Right cardiac atrium (tissue), 5 donors: ENCODE measurements at regions not wholly inside any gene's neighbourhood (a gene's known extent, or its start where the extent isn't known, plus 50 kb on each side); places are given as distances from the start of the nearest gene placed in this dataset.

Experiments
- ATAC-seq, 2 donors: fragments of 200-7000 bp; cut with Tn5 transposase; one replicate each; pipeline versions ENCODE4 v1.8.0 to v1.9.1; 2020; ENCODE audit warnings: moderate library complexity in 2 of 2, mild to moderate bottlenecking in 1 of 2
- DNase-seq, 3 donors: peaks; one replicate each; pipeline ENCODE4 v3.0.0-alpha.2; 2020
- H3K27ac ChIP-seq: one replicate; pipeline ENCODE4 v1.5.1; 2013; ENCODE audit warnings: mild to moderate bottlenecking, low read length, control low read depth, moderate library complexity
- H3K27me3 ChIP-seq: one replicate; pipeline ENCODE4 v1.6.1; 2013; ENCODE audit not compliant: control insufficient read depth, insufficient read depth
- H3K4me1 ChIP-seq: one replicate; pipeline ENCODE4 v1.6.1; 2013; ENCODE audit warnings: low read length; ENCODE audit not compliant: control insufficient read depth, insufficient read depth
- H3K4me3 ChIP-seq: one replicate; pipeline ENCODE4 v1.5.1; 2013; ENCODE audit warnings: low read length, control low read depth
- H3K9me3 ChIP-seq: one replicate; pipeline ENCODE4 v1.6.1; 2013; ENCODE audit warnings: low read length; ENCODE audit not compliant: control insufficient read depth
- WGBS: extraction: QIAGEN DNeasy Blood & Tissue Kit; methylation state at CpG from one replicate; pipeline ENCODE4 v1.1.7; 2013; 5-methylcytosine and 5-hydroxymethylcytosine counted together
- intact Hi-C, 4 donors: fragments of 100-400 bp; cut with DNase I; formaldehyde crosslinking; loops; one replicate each; pipeline versions ENCODE4 v1.11.0 to v1.14.0; 2022 to 2023
- donor health status: healthy with polysubstance abuse.
- donor health status: DM: no; HTN: yes; CAD: no.
- donor health status: DM: no; HTN: no; CAD: no.
- donor health status: DM: no; HTN: yes; CAD: no; lungs with severe emphysema.
- donor health status: DM: yes; HTN: yes; CAD: no.

DNA sequence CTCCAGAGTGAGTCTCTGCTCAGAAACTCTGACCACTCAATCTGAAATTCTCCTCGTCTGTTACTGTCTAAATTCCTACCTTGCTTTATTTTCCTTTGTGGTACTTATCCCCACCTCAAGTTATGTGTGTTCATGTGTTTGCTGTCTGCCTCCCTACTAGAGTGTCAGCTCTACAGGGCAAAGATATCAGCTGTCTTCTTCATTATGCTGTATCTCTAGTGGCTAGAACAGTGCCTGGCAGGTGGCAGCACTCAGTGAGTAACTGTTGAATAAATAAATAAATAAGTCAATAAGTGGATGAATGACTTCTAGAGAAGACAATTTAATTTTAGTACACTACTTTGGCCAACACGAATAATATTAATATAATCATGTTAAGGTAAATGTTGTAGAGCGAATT is 92.3 kb downstream of the BOD1 start:
- intact Hi-C loops = no loop called here

DNA sequence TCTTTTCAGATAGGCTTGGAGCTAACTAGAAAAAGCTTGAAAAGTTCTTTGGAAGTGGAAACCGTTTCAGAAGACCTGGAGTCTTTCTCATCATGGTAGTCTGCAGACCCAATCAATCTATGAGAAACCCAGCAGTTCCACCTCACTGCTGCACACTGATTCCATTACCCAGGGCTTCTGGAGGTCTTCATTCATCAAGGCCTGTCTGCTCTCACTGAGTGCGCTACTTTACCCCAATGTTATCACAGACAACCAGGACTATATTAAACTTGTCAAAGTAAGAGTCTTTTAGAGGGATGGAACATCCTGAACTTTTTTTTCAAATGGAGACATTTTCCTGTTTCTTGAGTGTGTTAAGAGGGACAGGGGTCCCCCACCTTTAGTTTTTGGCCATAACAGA is 93.1 kb downstream of the BOD1 start:
- peak; percentile 49 to 51 for ATAC-seq
- Histone ChIP-seq H3K4me1 (no peaks in the 10 kb centered on the region), H3K27me3 (no peaks in the 10 kb centered on the region), H3K9me3 (no peaks in the 10 kb centered on the region), H3K4me3 (no peak overlapping the region), H3K27ac (no peak overlapping the region)
- DNase-seq = no peak
- intact Hi-C loops = no loop called here
- 36% methylated on average over 2 of the region's 2 CpGs for WGBS

More for the DNA sequence above, 92.3 kb downstream of the BOD1 start:
- Histone ChIP-seq H3K27me3 (no peaks in the 10 kb centered on the region), H3K4me1 (no peaks in the 10 kb centered on the region), H3K9me3 (no peaks in the 10 kb centered on the region), H3K27ac (no peak overlapping the region), H3K4me3 (no peak overlapping the region)
- ATAC-seq (no peak), DNase-seq (no peak)
- WGBS = 66% methylated on average over 3 of the region's 3 CpGs

DNA sequence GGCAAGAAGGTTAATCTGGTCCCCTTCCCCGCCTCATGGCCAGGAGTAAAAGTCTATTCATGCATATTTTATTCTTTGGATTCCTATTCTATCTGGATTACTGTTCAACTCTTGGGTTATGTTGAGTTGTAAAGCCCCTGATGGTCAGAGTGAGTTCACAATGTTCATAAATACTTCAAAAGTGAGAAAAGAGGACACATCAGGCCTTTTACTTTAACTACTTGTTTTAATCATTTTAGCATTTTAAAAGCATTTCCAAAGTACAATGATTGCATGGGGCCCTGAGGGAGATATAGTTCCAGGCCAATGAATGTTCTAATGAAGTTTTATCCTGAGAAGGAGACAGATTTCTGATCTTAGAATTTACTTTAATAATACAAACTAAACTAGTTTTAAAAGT is 93.9 kb downstream of the BOD1 start:
- intact Hi-C loops = no loop called here
- no peaks in the 10 kb centered on the region for H3K27me3 ChIP-seq
- H3K4me3 ChIP-seq = no peak overlapping the region
- DNase-seq = no peak
- no peaks in the 10 kb centered on the region for H3K4me1 ChIP-seq
- H3K9me3 ChIP-seq = no peaks in the 10 kb centered on the region
- ATAC-seq = peak; percentile 16 to 65
- 67% methylated on average over 1 of the region's 1 CpG for WGBS
- no peak overlapping the region for H3K27ac ChIP-seq

DNA sequence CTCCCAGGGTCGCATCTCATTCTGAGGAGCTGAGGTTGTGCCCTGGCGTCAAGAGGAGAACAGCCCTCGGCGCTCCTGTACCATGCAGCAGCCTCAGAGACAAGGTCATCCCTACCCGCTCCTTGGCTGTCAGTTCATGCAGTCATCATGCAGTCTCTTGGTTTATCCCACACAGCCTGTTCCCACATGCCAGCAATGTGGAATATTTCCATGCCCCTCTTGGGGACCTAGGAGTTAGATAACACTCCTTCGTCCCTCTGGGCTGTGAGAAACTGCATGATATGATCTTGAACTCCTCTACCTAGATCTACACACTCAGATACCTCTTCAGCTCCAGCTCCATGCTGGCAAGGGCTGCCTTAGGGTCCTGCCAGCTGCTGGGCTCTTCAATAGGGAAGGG is 97.6 kb downstream of the BOD1 start:
- H3K9me3 ChIP-seq = no peaks in the 10 kb centered on the region
- ATAC-seq = no peak
- no peak overlapping the region for H3K4me3 ChIP-seq
- H3K27me3 ChIP-seq = no peaks in the 10 kb centered on the region
- DNase-seq = no peak
- no peaks in the 10 kb centered on the region for H3K4me1 ChIP-seq
- intact Hi-C loops = no loop called here
- H3K27ac ChIP-seq = no peak overlapping the region
- WGBS = 75% methylated on average over 6 of the region's 6 CpGs

DNA sequence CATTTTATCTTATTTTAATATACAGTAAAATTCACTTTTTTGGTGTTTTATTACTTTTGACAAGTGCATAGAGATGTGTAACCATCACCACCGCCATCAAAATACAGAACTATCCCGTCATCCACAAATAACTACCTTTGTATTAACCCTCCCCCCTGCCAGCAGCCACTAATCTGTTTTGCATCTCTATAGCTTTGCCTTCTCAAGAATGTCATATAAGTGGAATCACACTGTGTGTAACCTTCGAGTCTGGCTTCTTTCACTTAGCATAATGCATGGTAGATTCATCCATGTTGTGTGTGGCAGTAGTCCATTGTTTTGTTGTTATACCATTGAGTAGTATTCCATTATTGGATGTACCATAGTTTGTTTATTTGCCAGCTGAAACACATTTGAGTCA is 98.8 kb downstream of the BOD1 start:
- no peaks in the 10 kb centered on the region for H3K4me1 ChIP-seq
- H3K27ac ChIP-seq = no peak overlapping the region
- no peak for ATAC-seq
- no peak overlapping the region for H3K4me3 ChIP-seq
- H3K27me3 ChIP-seq = no peaks in the 10 kb centered on the region
- intact Hi-C loops = no loop called here
- DNase-seq = no peak
- 75% methylated on average over 3 of the region's 3 CpGs for WGBS
- H3K9me3 ChIP-seq = no peaks in the 10 kb centered on the region

DNA sequence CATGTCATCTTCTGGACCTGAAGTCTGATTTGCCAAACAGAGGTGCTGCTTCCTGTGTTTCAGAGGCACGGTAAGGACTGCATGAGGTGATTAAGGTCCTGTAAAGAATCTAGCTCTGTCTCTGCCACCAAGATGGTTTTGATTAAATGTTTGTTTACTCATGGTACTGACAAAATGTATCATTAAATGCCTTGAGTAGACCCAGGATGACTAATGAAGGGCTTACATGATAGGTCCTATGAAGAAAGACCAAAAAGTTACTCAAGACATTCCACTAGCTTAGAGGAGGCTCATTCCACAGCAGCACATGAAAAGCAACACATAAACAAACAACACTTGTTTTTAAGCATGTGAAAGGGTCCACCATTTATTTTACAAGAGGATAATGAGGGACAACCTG is 100.9 kb downstream of the BOD1 start:
- DNase-seq (no peak), ATAC-seq (no peak)
- Histone ChIP-seq H3K27me3 (no peaks in the 10 kb centered on the region), H3K4me3 (no peak overlapping the region), H3K9me3 (no peaks in the 10 kb centered on the region), H3K4me1 (no peaks in the 10 kb centered on the region), H3K27ac (no peak overlapping the region)
- WGBS = 33% methylated on average over 1 of the region's 1 CpG
- intact Hi-C loops = no loop called here

DNA sequence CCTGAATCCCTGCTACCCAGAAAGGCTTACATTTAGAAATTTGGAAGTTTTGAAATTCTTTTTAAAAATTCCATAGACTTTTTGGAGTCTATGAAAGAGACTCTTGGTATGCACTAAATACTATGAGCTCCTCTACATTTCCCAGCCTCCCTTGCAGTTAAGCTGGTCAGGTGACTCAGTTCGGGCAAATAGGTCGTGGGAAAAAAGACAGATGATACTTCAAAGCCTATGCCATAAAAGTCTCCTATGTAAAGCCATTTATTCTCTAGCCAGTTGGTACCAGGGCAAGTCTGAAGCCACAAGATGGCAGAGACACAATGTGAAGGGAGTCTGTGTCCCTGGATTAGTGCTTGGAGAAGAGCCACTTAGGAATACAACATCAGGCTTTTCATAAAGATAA is 101.8 kb downstream of the BOD1 start:
- no peaks in the 10 kb centered on the region for H3K27me3 ChIP-seq
- intact Hi-C loops = no loop called here
- H3K9me3 ChIP-seq = no peaks in the 10 kb centered on the region
- ATAC-seq = no peak
- H3K4me3 ChIP-seq = no peak overlapping the region
- no peak overlapping the region for H3K27ac ChIP-seq
- no peaks in the 10 kb centered on the region for H3K4me1 ChIP-seq
- no peak for DNase-seq
- 66% methylated on average over 2 of the region's 2 CpGs for WGBS

DNA sequence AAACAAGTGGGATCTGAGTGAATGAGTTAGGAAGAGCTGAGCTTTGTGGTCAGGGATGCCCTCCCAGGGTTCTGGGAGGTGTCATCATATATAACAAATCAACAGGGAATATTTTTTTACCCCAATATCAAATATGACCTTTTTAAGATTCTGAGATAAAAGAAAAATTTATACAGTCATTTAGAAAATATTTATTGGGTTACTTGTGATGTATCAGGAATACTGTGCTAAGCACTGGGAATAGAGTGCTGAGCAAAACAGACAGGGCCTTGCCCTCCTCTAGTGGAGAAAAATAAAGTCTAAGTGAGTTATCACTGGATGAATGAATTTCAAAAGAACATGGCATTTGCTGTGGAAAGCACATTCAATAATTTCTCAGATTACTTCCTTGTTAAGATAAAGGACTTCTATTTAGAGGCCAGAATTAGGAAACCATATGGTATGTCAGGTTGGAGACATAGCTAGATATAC is 102.9 kb downstream of the BOD1 start:
- H3K27ac ChIP-seq = no peak overlapping the region
- DNase-seq (no peak), ATAC-seq (no peak)
- H3K27me3 ChIP-seq = no peaks in the 10 kb centered on the region
- intact Hi-C loops = no loop called here
- no peaks in the 10 kb centered on the region for H3K4me1 ChIP-seq
- no peak overlapping the region for H3K4me3 ChIP-seq
- no peaks in the 10 kb centered on the region for H3K9me3 ChIP-seq

DNA sequence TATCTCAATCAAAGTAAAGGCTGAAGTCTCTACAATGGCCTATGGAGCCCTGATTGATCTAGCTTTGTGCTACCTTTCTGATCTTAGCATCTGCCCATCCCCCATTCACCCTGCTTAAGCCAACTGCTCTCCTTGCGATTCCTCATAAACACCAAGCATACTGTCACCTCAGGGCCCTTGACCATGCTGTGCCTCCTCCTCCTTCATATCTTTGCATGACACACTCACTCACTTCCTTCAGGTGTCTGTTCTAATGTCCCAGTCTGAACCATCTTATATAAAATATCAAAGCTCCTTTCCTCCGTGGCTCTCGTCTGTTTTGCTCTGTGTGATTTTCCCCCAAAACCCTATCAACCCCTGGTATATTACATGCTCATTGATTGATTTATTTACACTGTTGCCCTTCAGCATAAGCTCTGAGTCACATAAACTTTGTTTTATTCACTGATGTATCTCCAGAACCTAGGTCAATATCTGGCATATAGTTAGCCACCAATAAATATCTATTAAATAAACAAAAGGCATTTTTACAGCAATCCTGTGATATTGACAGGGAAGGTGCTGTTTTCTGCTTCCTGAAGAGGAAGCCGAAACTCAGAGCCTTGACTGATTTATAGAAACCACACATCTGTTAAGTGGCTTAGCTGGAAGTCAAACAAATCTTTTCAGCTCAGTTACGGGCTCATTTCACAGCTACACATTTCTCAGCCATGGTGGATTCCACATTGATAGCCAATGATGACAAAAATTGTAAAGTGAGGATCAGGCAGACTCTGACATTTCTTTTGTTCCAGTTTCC is 103.6 kb downstream of the BOD1 start:
- Histone ChIP-seq H3K27me3 (no peaks in the 10 kb centered on the region), H3K4me1 (no peaks in the 10 kb centered on the region), H3K27ac (no peak overlapping the region), H3K4me3 (no peak overlapping the region), H3K9me3 (no peaks in the 10 kb centered on the region)
- no peak for ATAC-seq
- intact Hi-C loops = no loop called here
- DNase-seq = no peak
- 67% methylated on average over 5 of the region's 5 CpGs for WGBS

DNA sequence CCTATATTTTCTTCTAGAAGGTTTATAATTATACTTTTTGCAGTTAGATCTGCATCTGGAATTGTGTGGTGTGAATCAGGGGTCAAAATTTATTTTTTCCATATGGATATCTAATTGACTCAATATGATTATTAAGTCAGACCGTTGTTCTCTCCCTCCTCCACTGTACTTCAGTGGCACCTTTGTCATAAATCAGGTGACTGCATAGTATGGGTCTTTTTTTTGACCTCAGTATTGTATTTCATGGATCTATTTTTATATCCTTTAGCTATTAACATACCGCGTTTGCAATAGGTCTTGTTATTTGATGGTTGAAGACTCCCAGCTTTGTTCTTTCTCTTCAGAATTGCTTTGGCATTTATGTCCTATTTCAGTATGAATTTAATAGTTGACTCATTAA is 107.4 kb downstream of the BOD1 start:
- intact Hi-C loops = no loop called here
- Histone ChIP-seq H3K27ac (no peak overlapping the region), H3K9me3 (peaks cover 3% of the 10 kb centered on the region), H3K4me1 (no peaks in the 10 kb centered on the region), H3K4me3 (no peak overlapping the region), H3K27me3 (no peaks in the 10 kb centered on the region)
- WGBS = 82% methylated on average over 3 of the region's 3 CpGs
- DNase-seq = no peak
- no peak for ATAC-seq

DNA sequence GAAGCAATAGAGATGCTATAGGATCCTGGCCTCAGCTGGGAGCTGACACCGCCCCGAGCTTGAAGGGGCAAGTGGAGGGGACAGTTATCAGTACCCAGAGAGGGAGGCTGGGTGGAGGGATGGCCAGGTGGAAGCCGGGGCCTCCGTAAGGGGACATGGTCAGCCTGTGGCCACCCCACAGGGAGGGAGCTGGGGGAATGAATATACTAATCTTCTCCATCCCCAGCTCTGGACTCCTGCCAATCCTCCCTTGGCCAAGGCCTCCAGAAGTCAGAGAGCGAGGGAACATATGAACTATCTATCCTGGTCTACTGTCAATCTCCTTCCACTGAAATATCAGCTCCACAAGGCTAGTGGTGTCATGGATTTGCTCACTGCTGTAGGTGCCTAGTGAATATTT is 109.3 kb downstream of the BOD1 start:
- H3K4me1 ChIP-seq = no peaks in the 10 kb centered on the region
- intact Hi-C loops = no loop called here
- no peak overlapping the region for H3K4me3 ChIP-seq
- DNase-seq (peak in 1 of 3 donors; percentile 45), ATAC-seq (peak in 1 of 2 donors; percentile 40)
- peaks cover 3% of the 10 kb centered on the region for H3K9me3 ChIP-seq
- H3K27me3 ChIP-seq = no peaks in the 10 kb centered on the region
- no peak overlapping the region for H3K27ac ChIP-seq
- WGBS = 53% methylated on average over 5 of the region's 5 CpGs

DNA sequence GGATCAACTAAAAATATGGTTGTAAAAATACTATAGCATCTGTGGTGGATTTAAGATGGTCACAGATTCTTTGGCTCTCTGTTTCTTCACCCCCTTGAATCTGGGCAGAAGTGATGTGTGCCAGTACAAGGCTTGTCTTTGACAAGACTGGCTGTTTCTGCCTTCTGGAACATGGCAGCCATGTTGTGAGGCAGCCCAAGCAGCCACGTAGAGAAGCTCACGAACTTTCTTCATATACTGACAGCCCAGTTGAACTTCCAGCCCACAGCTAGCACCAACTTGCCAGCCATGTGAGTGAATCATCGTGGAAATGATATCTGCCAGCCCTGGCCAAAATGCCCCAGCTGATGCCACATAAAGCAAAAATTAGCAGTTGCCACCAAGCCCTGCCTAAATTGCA is 110.8 kb downstream of the BOD1 start:
- Histone ChIP-seq H3K4me3 (no peak overlapping the region), H3K9me3 (peaks cover 3% of the 10 kb centered on the region), H3K27me3 (no peaks in the 10 kb centered on the region), H3K27ac (no peak overlapping the region), H3K4me1 (no peaks in the 10 kb centered on the region)
- intact Hi-C loops = no loop called here
- no peak for DNase-seq
- ATAC-seq = no peak
- 81% methylated on average over 3 of the region's 3 CpGs for WGBS
